C4-2B (cell line): ENCODE measurements at regions not wholly inside any gene's neighbourhood (a gene's known extent, or its start where the extent isn't known, plus 50 kb on each side); places are given as distances from the start of the nearest gene placed in this dataset.

Experiments used
- CTCF ChIP-seq: fragments of 450-650 bp; conservative IDR thresholded peaks from 2 replicates; pipeline ENCODE4 v1.5.1; 2017; ENCODE audit warnings: mild to moderate bottlenecking
- ZFX ChIP-seq: fragments of 450-650 bp; IDR thresholded peaks from 2 replicates; pipeline ENCODE4 v1.6.1; 2017

DNA sequence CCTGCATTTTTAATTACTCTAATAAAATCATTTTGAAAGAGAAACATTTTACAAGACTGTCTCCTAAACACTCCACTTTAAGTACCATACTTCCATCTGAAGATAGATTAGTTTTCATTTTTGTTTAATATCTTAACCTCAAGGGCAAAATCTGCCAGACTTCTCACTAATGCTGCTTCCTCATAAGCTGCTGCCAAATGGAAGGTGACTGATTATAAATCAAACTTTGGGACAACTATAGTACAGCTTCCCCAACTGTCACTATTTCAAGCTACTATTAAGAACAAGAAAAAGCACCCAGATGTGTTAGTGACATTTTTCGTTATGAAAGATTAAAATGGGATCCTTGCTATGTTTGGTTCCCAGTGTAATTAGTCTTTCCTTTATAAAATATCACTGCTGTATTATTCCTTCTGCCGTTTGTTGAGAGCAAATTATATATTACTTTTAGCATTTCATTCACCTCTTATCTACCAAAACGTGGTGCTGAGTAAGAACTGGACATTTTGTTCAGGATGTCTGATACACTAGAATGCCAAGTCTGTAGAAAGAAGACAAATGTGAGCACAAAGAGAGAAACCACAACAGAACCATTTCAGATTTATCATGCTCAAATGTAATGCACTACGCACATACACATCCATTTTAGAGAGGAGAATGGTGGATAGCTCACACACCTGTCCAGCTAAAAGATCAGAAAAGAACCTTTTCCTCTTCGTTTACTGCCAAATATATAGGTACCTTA, 312.2 kb upstream of the C11orf87 start:
- no peak for TF ChIP-seq CTCF
- TF ChIP-seq ZFX: no peak
